K562 (cell line): ENCODE measurements at regions not wholly inside any gene's neighbourhood (a gene's known extent, or its start where the extent isn't known, plus 50 kb on each side); places are given as distances from the start of the nearest gene placed in this dataset.
A peak's percentile ranks its signal among the peaks of the same experiment; 100 is the strongest.

Experiments used
- CBX3 ChIP-seq, 2 experiments: IDR thresholded peaks; 1 replicate in 1 of 2; 2 replicates in 1 of 2; pipeline ENCODE4 v1.6.1; 2012; ENCODE audit warnings: inconsistent platforms in 2 of 2, low read length in 2 of 2, borderline replicate concordance in 1 of 2, control low read depth in 1 of 2
- DDX20 ChIP-seq: fragments of 450-650 bp; IDR thresholded peaks from 2 replicates; pipeline ENCODE4 v1.6.1; 2016; ENCODE audit warnings: missing genetic modification characterization, low read depth, mild to moderate bottlenecking, missing compliant biosample characterization, moderate library complexity
- ETS1 ChIP-seq: conservative IDR thresholded peaks from 2 replicates; pipeline ENCODE4 v1.6.1; 2011; ENCODE audit warnings: low read depth, mild to moderate bottlenecking, low read length; ENCODE audit not compliant: control insufficient read depth
- HMBOX1 ChIP-seq: sonication (generic); IDR thresholded peaks from 2 replicates; pipeline ENCODE4 v1.6.1; 2016
- TRIM24 ChIP-seq, 2 experiments: fragments of 450-650 bp; IDR thresholded peaks; 2 replicates each; pipeline ENCODE4 v1.6.1; 2016
- VEZF1 ChIP-seq: fragments of 200-800 bp; sonication (Bioruptor generic); IDR thresholded peaks from 2 replicates; pipeline ENCODE4 v1.6.1; 2017; ENCODE audit warnings: missing genetic modification characterization, missing compliant biosample characterization
- YBX1 ChIP-seq: fragments of 450-650 bp; IDR thresholded peaks from 2 replicates; pipeline ENCODE4 v1.7.1; 2016; ENCODE audit warnings: mild to moderate bottlenecking
- ZBTB33 ChIP-seq: sonication (generic); formaldehyde crosslinking; IDR thresholded peaks from 2 replicates; pipeline ENCODE4 v1.8.1; 2023; ENCODE audit warnings: mild to moderate bottlenecking, missing genetic modification reagents
- ZNF511 ChIP-seq: sonication (generic); formaldehyde crosslinking; IDR thresholded peaks from 2 replicates; pipeline ENCODE4 v1.8.0; 2022; ENCODE audit warnings: mild to moderate bottlenecking, missing genetic modification reagents
- ZNF512 ChIP-seq: IDR thresholded peaks from 2 replicates; pipeline ENCODE4 v1.6.1; 2016; ENCODE audit warnings: missing genetic modification characterization, missing compliant biosample characterization

GRCh38 chr10:44233561-44234482, 151.1 kb downstream of the CXCL12 start (continued):
- TF ChIP-seq ZBTB33 (no peak), ZNF511 (CRISPR knock-in tag) (no peak), CBX3 (IDR thresholded peaks at IDR 0.05; ENCODE audit: borderline replicate concordance in 1 of 2, low read length in 2 of 2) (peak in 1 of 2 experiments; percentile 54; a peak in 1 of 3 replicates), ZNF512 (tag) (no peak), ETS1 (0 out of 2 replicates have a peak, but pooled peaks have one; percentile 18), DDX20 (tag) (no peak), TRIM24 (IDR thresholded peaks at IDR 0.05) (peak; percentile 58 to 69; a peak in 3 of 4 replicates), HMBOX1 (peak; percentile 51; the same call in 1 of the 2 replicates), VEZF1 (CRISPR knock-in tag) (peak; percentile 36; the same call in 1 of the 2 replicates), YBX1 (no peak)
